A673 (cell line): ENCODE measurements at regions not wholly inside any gene's neighbourhood (a gene's known extent, or its start where the extent isn't known, plus 50 kb on each side); places are given as distances from the start of the nearest gene placed in this dataset.

Experiments
- BruUV-seq: library from RNA; stranded (reverse); fragments of 400-500 nt; replicated peaks from 2 replicates; lab custom pipeline; 2021; lab: Mats Ljungman, UMichigan
- CTCF ChIA-PET: fragments of 300-600 bp; sonication (Branson Sonifier 250); formaldehyde crosslinking; loops from one replicate; lab custom pipeline; 2022; ENCODE audit warnings: antibody characterized with exemption; lab: Charles Lee
- POLR2A ChIA-PET: fragments of 300-600 bp; sonication (Branson Sonifier 250); formaldehyde crosslinking; loops from one replicate; lab custom pipeline; 2022; ENCODE audit warnings: antibody characterized with exemption; ENCODE audit not compliant: low non-redundant PET; lab: Charles Lee
- DNase-seq: peaks from one replicate; pipeline ENCODE4 v3.0.0-alpha.2; 2015; ENCODE audit warnings: low spot score
- H3K27ac ChIP-seq: fragments of 200-600 bp; sonication (generic); 2 replicates; pipeline ENCODE4 v1.5.1; 2016; ENCODE audit warnings: mixed run types, low read depth, mild to moderate bottlenecking, mixed read lengths, antibody characterized with exemption, low read length; ENCODE audit not compliant: poor library complexity, severe bottlenecking
- H3K27me3 ChIP-seq: fragments of 200-600 bp; sonication (generic); replicated peaks from 2 replicates; pipeline ENCODE4 v1.6.1; 2017; ENCODE audit warnings: mixed run types, low read depth, mild to moderate bottlenecking, mixed read lengths, antibody characterized with exemption, low read length; ENCODE audit not compliant: insufficient read depth, poor library complexity
- H3K36me3 ChIP-seq: fragments of 200-600 bp; sonication (generic); 2 replicates; pipeline ENCODE4 v1.6.1; 2016; ENCODE audit warnings: mixed run types, mild to moderate bottlenecking, mixed read lengths, antibody characterized with exemption, low read length; ENCODE audit not compliant: insufficient read depth, poor library complexity, severe bottlenecking
- H3K4me1 ChIP-seq: fragments of 200-600 bp; sonication (generic); 2 replicates; pipeline ENCODE4 v1.6.1; 2017; ENCODE audit warnings: mixed run types, mild to moderate bottlenecking, mixed read lengths, antibody characterized with exemption, low read length; ENCODE audit not compliant: insufficient read depth, poor library complexity, severe bottlenecking
- H3K4me3 ChIP-seq: fragments of 200-600 bp; sonication (generic); 2 replicates; pipeline ENCODE4 v1.5.1; 2016; ENCODE audit warnings: low read depth, mixed run types, mild to moderate bottlenecking, mixed read lengths, low read length; ENCODE audit not compliant: poor library complexity, severe bottlenecking
- H3K9me3 ChIP-seq: fragments of 200-600 bp; sonication (generic); 2 replicates; pipeline ENCODE4 v1.6.1; 2016; ENCODE audit warnings: mixed run types, low read depth, mild to moderate bottlenecking, mixed read lengths, antibody characterized with exemption, low read length; ENCODE audit not compliant: poor library complexity, severe bottlenecking
- EZH2 ChIP-seq: fragments of 200-600 bp; sonication (generic); IDR thresholded peaks from 2 replicates; pipeline ENCODE4 v1.6.1; 2017; ENCODE audit warnings: borderline replicate concordance, low read depth, mild to moderate bottlenecking, mixed read lengths, antibody characterized with exemption, low read length; ENCODE audit not compliant: poor library complexity, severe bottlenecking
- intact Hi-C: fragments of 100-400 bp; cut with micrococcal nuclease; formaldehyde crosslinking; loops from one replicate; pipeline ENCODE4 v1.10.0; 2022; ENCODE audit not compliant: unreplicated experiment
- TF ChIP-seq, protein P1 (sequence below): fragments of 300-800, 200-600 bp; sonication (generic); conservative IDR thresholded peaks from 2 replicates; pipeline ENCODE4 v1.5.1; 2017; ENCODE audit warnings: low read depth, mild to moderate bottlenecking, antibody characterized with exemption, low read length, moderate library complexity, mixed read lengths

GRCh38 chr16:66299349-66299748, 67.1 kb upstream of the CDH5 start:
- POLR2A ChIA-PET, result no interaction called here
- intact Hi-C loops, result no loop called here
- DNase-seq, result no peak
- Histone ChIP-seq H3K9me3 (no peaks in the 10 kb centered on the region), H3K4me1 (no peaks in the 10 kb centered on the region), H3K27me3 (no peaks in the 10 kb centered on the region), H3K36me3 (no peaks in the 10 kb centered on the region), H3K27ac (no peak overlapping the region), H3K4me3 (no peak overlapping the region)
- CTCF ChIA-PET, result no interaction called here
- TF ChIP-seq EZH2, result no peak
- TF ChIP-seq, protein P1, sequence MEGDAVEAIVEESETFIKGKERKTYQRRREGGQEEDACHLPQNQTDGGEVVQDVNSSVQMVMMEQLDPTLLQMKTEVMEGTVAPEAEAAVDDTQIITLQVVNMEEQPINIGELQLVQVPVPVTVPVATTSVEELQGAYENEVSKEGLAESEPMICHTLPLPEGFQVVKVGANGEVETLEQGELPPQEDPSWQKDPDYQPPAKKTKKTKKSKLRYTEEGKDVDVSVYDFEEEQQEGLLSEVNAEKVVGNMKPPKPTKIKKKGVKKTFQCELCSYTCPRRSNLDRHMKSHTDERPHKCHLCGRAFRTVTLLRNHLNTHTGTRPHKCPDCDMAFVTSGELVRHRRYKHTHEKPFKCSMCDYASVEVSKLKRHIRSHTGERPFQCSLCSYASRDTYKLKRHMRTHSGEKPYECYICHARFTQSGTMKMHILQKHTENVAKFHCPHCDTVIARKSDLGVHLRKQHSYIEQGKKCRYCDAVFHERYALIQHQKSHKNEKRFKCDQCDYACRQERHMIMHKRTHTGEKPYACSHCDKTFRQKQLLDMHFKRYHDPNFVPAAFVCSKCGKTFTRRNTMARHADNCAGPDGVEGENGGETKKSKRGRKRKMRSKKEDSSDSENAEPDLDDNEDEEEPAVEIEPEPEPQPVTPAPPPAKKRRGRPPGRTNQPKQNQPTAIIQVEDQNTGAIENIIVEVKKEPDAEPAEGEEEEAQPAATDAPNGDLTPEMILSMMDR, result no peak
- no TSS peak for BruUV-seq

GRCh38 chr16:66298571-66299120, 67.8 kb upstream of the CDH5 start:
- POLR2A ChIA-PET, result interaction anchor here (0.6 kb wide), 1 partner anchor 857 kb away, joined by 4 read pairs; no protein-coding TSS in a partner anchor
- DNase-seq, result no peak
- H3K36me3 ChIP-seq, result no peaks in the 10 kb centered on the region
- H3K4me3 ChIP-seq, result no peak overlapping the region
- no peak for TF ChIP-seq EZH2
- TF ChIP-seq, protein P1, result no peak
- H3K27ac ChIP-seq, result no peak overlapping the region
- H3K9me3 ChIP-seq, result no peaks in the 10 kb centered on the region
- intact Hi-C loops, result no loop called here
- peaks cover 5% of the 10 kb centered on the region for H3K27me3 ChIP-seq
- no TSS peak for BruUV-seq
- no peaks in the 10 kb centered on the region for H3K4me1 ChIP-seq
- CTCF ChIA-PET, result no interaction called here

DNA sequence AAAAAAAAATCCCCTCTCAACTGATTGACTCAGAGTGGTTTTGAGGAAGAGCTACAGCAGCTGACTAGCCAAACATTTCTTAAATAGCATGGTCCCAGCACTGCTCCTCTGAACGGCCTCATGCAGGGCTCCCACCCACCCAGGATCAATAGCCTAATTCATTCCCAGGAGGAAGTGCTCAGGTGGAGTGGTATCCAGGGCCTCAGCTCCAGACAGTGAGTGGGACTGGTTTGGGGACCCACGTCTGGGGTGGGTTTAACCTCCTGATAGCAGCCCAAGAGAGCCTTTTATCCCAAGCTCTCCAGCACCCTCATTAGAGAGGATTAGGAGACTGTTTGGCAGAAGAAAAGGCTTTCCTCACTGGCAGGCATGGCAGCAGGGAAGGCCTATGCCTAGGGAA, 68.5 kb upstream of the CDH5 start:
- H3K4me3 ChIP-seq, result no peak overlapping the region
- POLR2A ChIA-PET, result interaction anchor here (0.6 kb wide), 1 partner anchor 857 kb away, joined by 4 read pairs; no protein-coding TSS in a partner anchor

More for the DNA sequence above, 68.5 kb upstream of the CDH5 start:
- no peaks in the 10 kb centered on the region for H3K4me1 ChIP-seq
- H3K27ac ChIP-seq, result no peak overlapping the region
- peaks cover 5% of the 10 kb centered on the region for H3K27me3 ChIP-seq
- DNase-seq, result no peak
- H3K9me3 ChIP-seq, result no peaks in the 10 kb centered on the region
- H3K36me3 ChIP-seq, result no peaks in the 10 kb centered on the region
- intact Hi-C loops, result no loop called here
- no peak for TF ChIP-seq EZH2
- TF ChIP-seq, protein P1, result no peak
- CTCF ChIA-PET, result no interaction called here
- BruUV-seq, result no TSS peak
